ENCODE measurements at regions not wholly inside any gene's neighbourhood (a gene's known extent, or its start where the extent isn't known, plus 50 kb on each side); places are given as distances from the start of the nearest gene placed in this dataset.

DNA sequence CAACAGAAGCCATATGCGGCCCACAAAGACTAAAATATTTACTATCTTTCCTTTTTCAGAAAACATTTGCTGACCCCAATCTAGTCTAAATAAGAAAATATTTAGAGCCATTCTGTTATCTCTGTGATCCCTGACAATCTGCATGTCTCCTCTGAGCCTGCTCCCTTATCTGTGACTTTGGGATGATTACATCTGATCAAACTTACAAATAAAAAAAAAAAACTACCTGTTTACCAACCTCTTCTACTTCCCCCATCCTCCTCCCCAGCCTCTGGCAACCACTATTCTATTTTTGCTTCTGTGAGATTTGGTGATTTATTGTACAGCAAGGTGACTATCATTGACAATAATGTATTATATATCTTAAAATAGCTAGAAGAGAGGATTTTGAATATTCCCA lies 176.3 kb upstream of the CD180 start:
- TF ChIP-seq, protein P1, sequence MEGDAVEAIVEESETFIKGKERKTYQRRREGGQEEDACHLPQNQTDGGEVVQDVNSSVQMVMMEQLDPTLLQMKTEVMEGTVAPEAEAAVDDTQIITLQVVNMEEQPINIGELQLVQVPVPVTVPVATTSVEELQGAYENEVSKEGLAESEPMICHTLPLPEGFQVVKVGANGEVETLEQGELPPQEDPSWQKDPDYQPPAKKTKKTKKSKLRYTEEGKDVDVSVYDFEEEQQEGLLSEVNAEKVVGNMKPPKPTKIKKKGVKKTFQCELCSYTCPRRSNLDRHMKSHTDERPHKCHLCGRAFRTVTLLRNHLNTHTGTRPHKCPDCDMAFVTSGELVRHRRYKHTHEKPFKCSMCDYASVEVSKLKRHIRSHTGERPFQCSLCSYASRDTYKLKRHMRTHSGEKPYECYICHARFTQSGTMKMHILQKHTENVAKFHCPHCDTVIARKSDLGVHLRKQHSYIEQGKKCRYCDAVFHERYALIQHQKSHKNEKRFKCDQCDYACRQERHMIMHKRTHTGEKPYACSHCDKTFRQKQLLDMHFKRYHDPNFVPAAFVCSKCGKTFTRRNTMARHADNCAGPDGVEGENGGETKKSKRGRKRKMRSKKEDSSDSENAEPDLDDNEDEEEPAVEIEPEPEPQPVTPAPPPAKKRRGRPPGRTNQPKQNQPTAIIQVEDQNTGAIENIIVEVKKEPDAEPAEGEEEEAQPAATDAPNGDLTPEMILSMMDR (IDR thresholded peaks at IDR 0.05) = no peak
- TF ChIP-seq POLR2AphosphoS5 (IDR thresholded peaks at IDR 0.05) = no peak
